Astrocyte (in vitro differentiated cells and primary cell): ENCODE measurements at regions not wholly inside any gene's neighbourhood (a gene's known extent, or its start where the extent isn't known, plus 50 kb on each side); places are given as distances from the start of the nearest gene placed in this dataset.

Experiments
- DNase-seq: peaks from one replicate; pipeline ENCODE4 v3.0.0-alpha.2; 2010; ENCODE audit warnings: low read depth
- FAIRE-seq: peaks from 2 replicates; lab custom pipeline; 2011; peaks lifted over from hg19 to GRCh38; lab: Jason Lieb, UNC
- H2AFZ ChIP-seq: 2 replicates; pipeline ENCODE4 v1.6.0; 2012; ENCODE audit warnings: low read depth, low read length, inconsistent platforms
- H3K27ac ChIP-seq: 2 replicates; pipeline ENCODE4 v1.5.1; 2011; ENCODE audit warnings: low read depth, low read length, inconsistent platforms
- H3K27me3 ChIP-seq: 2 replicates; pipeline ENCODE4 v1.6.0; 2011; ENCODE audit warnings: low read length, inconsistent platforms; ENCODE audit not compliant: insufficient read depth
- H3K36me3 ChIP-seq: 2 replicates; pipeline ENCODE4 v1.5.1; 2011; ENCODE audit warnings: low read length, inconsistent platforms; ENCODE audit not compliant: insufficient read depth
- H3K4me1 ChIP-seq: 2 replicates; pipeline ENCODE4 v1.5.1; 2011; ENCODE audit warnings: low read length, inconsistent platforms; ENCODE audit not compliant: insufficient read depth
- H3K4me2 ChIP-seq: 2 replicates; pipeline ENCODE4 v1.6.0; 2012; ENCODE audit warnings: low read length, inconsistent platforms
- H3K4me3 ChIP-seq: 2 replicates; pipeline ENCODE4 v1.5.1; 2011; ENCODE audit warnings: low read depth, mild to moderate bottlenecking, low read length, inconsistent platforms; ENCODE audit not compliant: insufficient read depth
- H3K79me2 ChIP-seq: 2 replicates; pipeline ENCODE4 v1.6.0; 2012; ENCODE audit warnings: mild to moderate bottlenecking, low read length, inconsistent platforms; ENCODE audit not compliant: insufficient read depth
- H3K9ac ChIP-seq: 2 replicates; pipeline ENCODE4 v1.6.0; 2012; ENCODE audit warnings: mild to moderate bottlenecking, low read length, inconsistent platforms
- H3K9me3 ChIP-seq: 2 replicates; pipeline ENCODE4 v1.5.1; 2012; ENCODE audit warnings: low read depth, mild to moderate bottlenecking, low read length, inconsistent platforms; ENCODE audit not compliant: insufficient read depth
- H4K20me1 ChIP-seq: 2 replicates; pipeline ENCODE4 v1.6.0; 2012; ENCODE audit warnings: low read length, inconsistent platforms; ENCODE audit not compliant: insufficient read depth
- H3K27ac Mint-ChIP-seq: one replicate; pipeline ENCODE4 v1.8.0; 2021; ENCODE audit warnings: mild to moderate bottlenecking, mixed read lengths; ENCODE audit not compliant: unreplicated experiment
- H3K27me3 Mint-ChIP-seq: one replicate; pipeline ENCODE4 v1.8.0; 2021; ENCODE audit warnings: low read depth, mixed read lengths; ENCODE audit not compliant: unreplicated experiment
- H3K36me3 Mint-ChIP-seq: one replicate; pipeline ENCODE4 v1.8.0; 2021; ENCODE audit warnings: low read depth, mixed read lengths; ENCODE audit not compliant: unreplicated experiment
- H3K4me1 Mint-ChIP-seq: one replicate; pipeline ENCODE4 v1.8.0; 2021; ENCODE audit warnings: low read depth, mixed read lengths; ENCODE audit not compliant: unreplicated experiment
- H3K4me3 Mint-ChIP-seq: one replicate; pipeline ENCODE4 v1.8.0; 2021; ENCODE audit warnings: mild to moderate bottlenecking, moderate library complexity, mixed read lengths; ENCODE audit not compliant: unreplicated experiment
- H3K9me3 Mint-ChIP-seq: one replicate; pipeline ENCODE4 v1.8.0; 2021; ENCODE audit warnings: mild to moderate bottlenecking, mixed read lengths; ENCODE audit not compliant: unreplicated experiment
- EZH2 ChIP-seq: IDR thresholded peaks from 2 replicates; pipeline ENCODE4 v1.6.1; 2012; ENCODE audit warnings: mild to moderate bottlenecking, low read length, inconsistent platforms; ENCODE audit not compliant: insufficient read depth
- TF ChIP-seq, protein P1 (sequence below): IDR thresholded peaks from 2 replicates; pipeline ENCODE4 v1.5.1; 2011; ENCODE audit warnings: low read depth, mild to moderate bottlenecking, inconsistent platforms, low read length, moderate library complexity; ENCODE audit not compliant: insufficient read depth

DNA sequence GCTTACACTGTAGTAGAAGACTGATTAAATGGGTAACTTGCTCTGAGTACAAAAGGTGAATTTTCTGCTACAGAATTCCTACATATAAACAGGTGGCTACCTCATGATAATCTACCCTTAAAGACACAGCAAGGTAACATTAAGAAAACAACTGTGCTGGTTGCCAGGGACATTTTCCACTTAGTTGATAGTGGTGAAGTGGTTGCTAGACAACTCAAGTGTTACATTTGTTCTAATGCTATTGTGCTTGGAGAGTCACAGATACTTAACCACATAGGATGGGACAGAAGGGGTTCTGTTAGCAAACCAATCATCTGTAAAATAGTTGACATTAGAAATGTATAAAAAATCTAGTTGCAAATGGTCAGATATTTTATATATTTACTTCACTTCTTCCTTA lies 870.3 kb upstream of the SEL1L start:
- Mint-ChIP-seq H3K9me3 (peaks cover 1% of the 10 kb centered on the region), H3K4me1 (no peaks in the 10 kb centered on the region), H3K27me3 (no peaks in the 10 kb centered on the region), H3K27ac (no peak overlapping the region), H3K4me3 (no peak overlapping the region), H3K36me3 (no peaks in the 10 kb centered on the region)
- FAIRE-seq (no peak), DNase-seq (no peak)
- no peak overlapping the region for H2AFZ ChIP-seq
- no peaks in the 10 kb centered on the region for H3K79me2 ChIP-seq
- no peaks in the 10 kb centered on the region for H4K20me1 ChIP-seq
- H3K9me3 ChIP-seq: no peaks in the 10 kb centered on the region
- H3K4me3 ChIP-seq: no peak overlapping the region
- no peak overlapping the region for H3K27ac ChIP-seq
- no peaks in the 10 kb centered on the region for H3K36me3 ChIP-seq
- no peak overlapping the region for H3K4me2 ChIP-seq
- no peaks in the 10 kb centered on the region for H3K4me1 ChIP-seq
- H3K27me3 ChIP-seq: no peaks in the 10 kb centered on the region
- no peak overlapping the region for H3K9ac ChIP-seq
- TF ChIP-seq, protein P1, sequence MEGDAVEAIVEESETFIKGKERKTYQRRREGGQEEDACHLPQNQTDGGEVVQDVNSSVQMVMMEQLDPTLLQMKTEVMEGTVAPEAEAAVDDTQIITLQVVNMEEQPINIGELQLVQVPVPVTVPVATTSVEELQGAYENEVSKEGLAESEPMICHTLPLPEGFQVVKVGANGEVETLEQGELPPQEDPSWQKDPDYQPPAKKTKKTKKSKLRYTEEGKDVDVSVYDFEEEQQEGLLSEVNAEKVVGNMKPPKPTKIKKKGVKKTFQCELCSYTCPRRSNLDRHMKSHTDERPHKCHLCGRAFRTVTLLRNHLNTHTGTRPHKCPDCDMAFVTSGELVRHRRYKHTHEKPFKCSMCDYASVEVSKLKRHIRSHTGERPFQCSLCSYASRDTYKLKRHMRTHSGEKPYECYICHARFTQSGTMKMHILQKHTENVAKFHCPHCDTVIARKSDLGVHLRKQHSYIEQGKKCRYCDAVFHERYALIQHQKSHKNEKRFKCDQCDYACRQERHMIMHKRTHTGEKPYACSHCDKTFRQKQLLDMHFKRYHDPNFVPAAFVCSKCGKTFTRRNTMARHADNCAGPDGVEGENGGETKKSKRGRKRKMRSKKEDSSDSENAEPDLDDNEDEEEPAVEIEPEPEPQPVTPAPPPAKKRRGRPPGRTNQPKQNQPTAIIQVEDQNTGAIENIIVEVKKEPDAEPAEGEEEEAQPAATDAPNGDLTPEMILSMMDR: no peak
- no peak for TF ChIP-seq EZH2

DNA sequence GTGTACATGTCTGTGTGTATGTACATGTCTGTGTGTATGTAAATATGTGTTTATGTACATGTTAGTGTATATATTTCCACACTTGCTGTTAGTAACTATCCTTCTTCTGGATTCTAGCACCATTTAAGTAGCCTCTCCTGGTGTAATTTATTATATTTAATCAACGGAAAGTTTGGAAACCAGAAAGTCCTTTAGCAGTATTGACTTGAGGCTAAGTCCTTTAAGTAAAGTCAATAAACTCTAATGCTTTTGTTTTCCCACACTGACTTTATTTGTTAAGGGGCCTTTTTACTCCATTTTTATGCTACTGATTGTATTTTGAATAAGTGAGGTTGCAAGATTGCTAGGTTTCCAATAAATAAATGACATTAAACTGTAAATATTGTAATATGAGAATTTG lies 876.4 kb upstream of the SEL1L start:
- FAIRE-seq: no peak

DNA sequence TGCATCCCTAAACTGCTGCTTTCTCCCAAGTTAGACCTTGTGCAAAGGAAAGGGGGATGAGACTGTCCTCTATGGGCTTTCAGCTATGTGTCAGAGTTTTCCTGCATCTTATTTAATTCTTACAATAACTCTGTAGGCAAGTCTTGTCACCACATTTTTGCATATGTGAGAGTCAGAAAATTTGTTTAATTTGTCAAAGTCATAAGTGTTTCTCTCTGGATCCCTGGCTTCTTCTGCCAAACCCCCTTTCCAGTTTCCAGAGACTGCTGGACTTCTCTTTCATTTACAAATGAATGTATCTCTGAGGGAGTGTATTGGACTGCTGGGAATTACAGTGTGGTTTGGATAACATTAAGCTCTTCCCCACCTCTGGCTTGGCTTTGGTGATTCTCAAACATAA lies 877.6 kb upstream of the SEL1L start:
- no peak overlapping the region for H3K27ac ChIP-seq
- no peak for DNase-seq
- H3K79me2 ChIP-seq: no peaks in the 10 kb centered on the region
- H3K4me2 ChIP-seq: no peak overlapping the region
- no peaks in the 10 kb centered on the region for H3K27me3 ChIP-seq
- no peak overlapping the region for H3K27ac Mint-ChIP-seq
- H3K4me3 ChIP-seq: no peak overlapping the region
- FAIRE-seq: no peak
- H4K20me1 ChIP-seq: no peaks in the 10 kb centered on the region
- peaks cover 1% of the 10 kb centered on the region for H3K9me3 Mint-ChIP-seq
- no peaks in the 10 kb centered on the region for H3K4me1 Mint-ChIP-seq
- H3K4me3 Mint-ChIP-seq: no peak overlapping the region
- H2AFZ ChIP-seq: no peak overlapping the region
- no peaks in the 10 kb centered on the region for H3K4me1 ChIP-seq
- H3K9ac ChIP-seq: no peak overlapping the region
- H3K36me3 Mint-ChIP-seq: no peaks in the 10 kb centered on the region
- H3K27me3 Mint-ChIP-seq: no peaks in the 10 kb centered on the region
- H3K36me3 ChIP-seq: no peaks in the 10 kb centered on the region
- TF ChIP-seq, protein P1: no peak
- TF ChIP-seq EZH2: no peak
- no peaks in the 10 kb centered on the region for H3K9me3 ChIP-seq

More for the DNA sequence above, 876.4 kb upstream of the SEL1L start:
- Histone ChIP-seq H3K9me3 (no peaks in the 10 kb centered on the region), H4K20me1 (no peaks in the 10 kb centered on the region), H3K9ac (no peak overlapping the region), H3K4me3 (no peak overlapping the region), H2AFZ (no peak overlapping the region), H3K27ac (no peak overlapping the region), H3K36me3 (no peaks in the 10 kb centered on the region), H3K27me3 (no peaks in the 10 kb centered on the region), H3K4me2 (no peak overlapping the region), H3K4me1 (no peaks in the 10 kb centered on the region), H3K79me2 (no peaks in the 10 kb centered on the region)
- Mint-ChIP-seq H3K4me1 (no peaks in the 10 kb centered on the region), H3K9me3 (peaks cover 1% of the 10 kb centered on the region), H3K27me3 (no peaks in the 10 kb centered on the region), H3K36me3 (no peaks in the 10 kb centered on the region), H3K27ac (no peak overlapping the region), H3K4me3 (no peak overlapping the region)
- no peak for DNase-seq
- TF ChIP-seq EZH2: no peak
- TF ChIP-seq, protein P1: no peak
